GM23248 (cell line): ENCODE measurements at regions not wholly inside any gene's neighbourhood (a gene's known extent, or its start where the extent isn't known, plus 50 kb on each side); places are given as distances from the start of the nearest gene placed in this dataset.

Experiments
- EZH2 ChIP-seq: fragments of 200-600 bp; sonication (generic); IDR thresholded peaks from 2 replicates; pipeline ENCODE4 v1.6.1; 2018; ENCODE audit warnings: antibody characterized with exemption, mild to moderate bottlenecking; ENCODE audit not compliant: insufficient read depth, poor library complexity, severe bottlenecking
- EZH2phosphoT487 ChIP-seq: fragments of 200-600 bp; sonication (generic); IDR thresholded peaks from 2 replicates; pipeline ENCODE4 v1.6.1; 2018; ENCODE audit warnings: antibody characterized with exemption, moderate library complexity, mild to moderate bottlenecking, low read depth; ENCODE audit not compliant: insufficient read depth

- no peak for TF ChIP-seq EZH2
- TF ChIP-seq EZH2phosphoT487: no peak
Observed at GRCh38 chr11:123302751-123303195, 107.7 kb upstream of the CLMP start.
